Central memory CD8-positive, alpha-beta T cell (primary cell): ENCODE measurements at regions not wholly inside any gene's neighbourhood (a gene's known extent, or its start where the extent isn't known, plus 50 kb on each side); places are given as distances from the start of the nearest gene placed in this dataset.

Experiments
- ATAC-seq: fragments of 150-1000 bp; cut with Tn5 transposase; replicated peaks from 2 replicates; pipeline ENCODE4 v1.10.0; 2022; ENCODE audit warnings: mild to moderate bottlenecking, moderate FRiP score, moderate number of reproducible peaks; ENCODE audit not compliant: poor library complexity, severe bottlenecking; ENCODE audit errors: extremely low read depth
- DNase-seq, 2 donors: peaks; one replicate each; pipeline ENCODE4 v3.0.0; 2021; ENCODE audit warnings: low spot score in 2 of 2
- H3K27ac Mint-ChIP-seq: one replicate; pipeline ENCODE4 v1.8.0; 2022; ENCODE audit warnings: low read depth, mild to moderate bottlenecking, moderate library complexity, mixed read lengths
- H3K27me3 Mint-ChIP-seq: one replicate; pipeline ENCODE4 v1.8.0; 2022; ENCODE audit warnings: mixed read lengths
- H3K36me3 Mint-ChIP-seq: one replicate; pipeline ENCODE4 v1.8.0; 2022; ENCODE audit warnings: mild to moderate bottlenecking, moderate library complexity, mixed read lengths; ENCODE audit not compliant: insufficient read depth
- H3K4me1 Mint-ChIP-seq: one replicate; pipeline ENCODE4 v1.8.0; 2022; ENCODE audit warnings: mixed read lengths
- H3K4me3 Mint-ChIP-seq: one replicate; pipeline ENCODE4 v1.8.0; 2022; ENCODE audit warnings: mild to moderate bottlenecking, moderate library complexity, mixed read lengths
- H3K9me3 Mint-ChIP-seq: one replicate; pipeline ENCODE4 v1.8.0; 2022; ENCODE audit warnings: mixed read lengths

DNA sequence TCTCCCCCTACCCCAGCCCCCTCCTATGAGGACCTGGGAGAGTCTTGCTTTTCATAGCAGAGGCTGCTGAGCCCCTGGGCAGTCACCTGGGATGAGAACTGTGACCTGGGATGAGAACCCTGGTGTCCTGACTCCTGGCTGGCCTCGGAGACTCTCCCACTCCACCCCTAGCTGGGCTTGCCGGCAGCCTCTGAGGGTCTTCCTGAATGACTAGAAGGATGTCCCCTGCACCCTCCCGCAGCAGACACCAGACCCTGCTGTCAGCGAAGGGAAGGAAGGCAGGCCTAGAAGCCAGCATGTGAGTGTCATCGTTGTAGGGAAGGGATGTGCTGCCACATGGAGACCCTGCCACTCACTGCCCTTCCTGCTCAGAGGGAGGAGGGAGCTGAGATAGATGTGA lies 203.4 kb upstream of the ZNF536 start:
- Mint-ChIP-seq H3K9me3 (no peaks in the 10 kb centered on the region), H3K27me3 (no peaks in the 10 kb centered on the region), H3K27ac (no peak overlapping the region), H3K36me3 (no peaks in the 10 kb centered on the region), H3K4me1 (no peaks in the 10 kb centered on the region), H3K4me3 (no peak overlapping the region)
- no peak for ATAC-seq
- no peak for DNase-seq

DNA sequence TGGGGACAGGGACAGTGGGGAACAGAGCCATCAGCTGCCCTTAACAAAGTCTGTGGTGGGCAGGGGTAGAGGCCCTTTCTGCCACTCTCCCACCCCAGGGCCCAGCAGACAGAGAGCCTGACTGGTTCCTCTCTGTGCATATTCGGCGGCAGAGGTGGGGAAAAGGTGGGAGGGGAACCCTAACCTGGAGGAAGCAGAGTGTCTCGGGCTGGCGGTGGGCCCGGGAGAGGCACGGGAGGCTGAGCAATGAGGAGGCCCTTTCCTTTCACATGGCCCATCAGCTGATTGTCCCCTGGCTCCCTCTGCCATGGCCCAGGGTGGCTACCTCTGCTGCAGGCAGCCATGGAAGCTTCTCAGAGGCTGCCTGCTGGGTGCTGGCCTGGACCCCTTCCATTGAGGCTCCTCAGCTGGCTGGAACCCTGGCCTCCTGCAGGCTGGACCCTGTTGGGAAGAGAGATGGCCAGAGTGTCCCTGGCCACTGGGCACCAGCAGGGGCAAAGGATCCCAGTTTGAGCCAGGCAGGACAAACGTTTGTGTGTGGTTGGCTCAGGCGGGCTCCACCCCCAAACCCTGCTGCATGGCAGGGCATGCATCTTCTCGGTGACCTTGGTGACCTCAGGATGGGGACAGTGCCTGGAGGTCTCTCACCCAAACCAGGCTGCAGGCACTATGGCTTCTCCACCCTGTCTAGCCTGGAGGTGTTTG lies 202.8 kb upstream of the ZNF536 start:
- H3K27ac Mint-ChIP-seq: no peak overlapping the region
- no peak for DNase-seq
- no peaks in the 10 kb centered on the region for H3K36me3 Mint-ChIP-seq
- H3K4me3 Mint-ChIP-seq: no peak overlapping the region
- no peak for ATAC-seq
- H3K4me1 Mint-ChIP-seq: no peaks in the 10 kb centered on the region
- H3K27me3 Mint-ChIP-seq: no peaks in the 10 kb centered on the region
- H3K9me3 Mint-ChIP-seq: no peaks in the 10 kb centered on the region

- Mint-ChIP-seq H3K4me1 (no peaks in the 10 kb centered on the region), H3K36me3 (no peaks in the 10 kb centered on the region), H3K9me3 (no peaks in the 10 kb centered on the region), H3K27me3 (no peaks in the 10 kb centered on the region), H3K27ac (no peak overlapping the region), H3K4me3 (no peak overlapping the region)
- no peak for ATAC-seq
- no peak for DNase-seq
Observed at GRCh38 chr19:30170081-30170480, 202.1 kb upstream of the ZNF536 start.

GRCh38 chr19:30170495-30171137 lies 201.6 kb upstream of the ZNF536 start:
- no peak for DNase-seq
- Mint-ChIP-seq H3K4me1 (no peaks in the 10 kb centered on the region), H3K36me3 (no peaks in the 10 kb centered on the region), H3K9me3 (no peaks in the 10 kb centered on the region), H3K4me3 (no peak overlapping the region), H3K27me3 (no peaks in the 10 kb centered on the region), H3K27ac (no peak overlapping the region)
- no peak for ATAC-seq

- Mint-ChIP-seq H3K4me3 (no peak overlapping the region), H3K4me1 (no peaks in the 10 kb centered on the region), H3K27ac (no peak overlapping the region), H3K27me3 (peaks cover 2% of the 10 kb centered on the region), H3K36me3 (no peaks in the 10 kb centered on the region), H3K9me3 (no peaks in the 10 kb centered on the region)
- ATAC-seq: no peak
- no peak for DNase-seq
Observed at GRCh38 chr19:30171138-30171635, 201.0 kb upstream of the ZNF536 start.

DNA sequence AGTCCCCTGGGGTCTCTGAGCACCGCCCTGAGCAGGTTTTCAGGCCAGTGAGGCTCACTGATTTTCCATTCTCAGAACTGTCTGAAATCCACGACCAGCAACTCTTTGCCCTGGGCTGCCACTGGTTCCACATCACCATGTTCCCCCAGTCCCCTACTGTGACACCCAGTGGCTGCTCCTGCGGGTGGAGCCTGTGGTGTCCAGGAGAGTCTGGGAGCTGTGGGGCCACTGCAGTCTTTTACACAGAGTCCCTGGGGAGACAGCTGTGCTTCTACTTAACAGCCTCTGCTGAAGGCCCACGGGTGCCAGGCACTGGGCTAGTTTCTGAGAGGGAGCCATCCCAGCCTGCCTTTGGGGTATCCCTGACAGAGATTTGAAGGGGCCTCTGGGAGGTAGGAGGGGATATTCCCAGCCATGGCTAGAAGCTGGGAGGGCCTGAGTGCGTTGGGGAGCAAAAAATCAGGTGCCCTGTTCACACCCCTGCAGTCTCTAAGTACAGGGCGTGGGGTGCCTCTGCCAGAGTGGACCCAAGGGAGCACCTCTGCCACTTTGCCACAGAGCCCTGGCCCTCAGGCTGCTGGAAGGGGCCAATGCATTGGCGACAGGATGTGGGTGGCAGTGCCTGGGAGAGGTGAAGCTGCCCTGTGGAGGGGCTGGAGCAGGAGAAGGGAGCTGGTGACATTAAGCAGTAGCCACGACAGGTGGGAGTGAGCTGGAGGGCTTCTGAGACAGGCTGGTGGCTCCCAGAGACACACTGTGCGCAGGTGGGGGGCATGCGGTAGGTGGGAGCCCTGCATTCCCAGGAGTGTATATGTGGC lies 200.2 kb upstream of the ZNF536 start:
- Mint-ChIP-seq H3K36me3 (no peaks in the 10 kb centered on the region), H3K4me3 (no peak overlapping the region), H3K4me1 (no peaks in the 10 kb centered on the region), H3K27ac (no peak overlapping the region), H3K27me3 (peaks cover 10% of the 10 kb centered on the region), H3K9me3 (no peaks in the 10 kb centered on the region)
- ATAC-seq (no peak), DNase-seq (no peak)

GRCh38 chr19:30172613-30173242 lies 199.5 kb upstream of the ZNF536 start:
- no peak overlapping the region for H3K27ac Mint-ChIP-seq
- H3K36me3 Mint-ChIP-seq: no peaks in the 10 kb centered on the region
- no peaks in the 10 kb centered on the region for H3K9me3 Mint-ChIP-seq
- no peak overlapping the region for H3K4me3 Mint-ChIP-seq
- H3K4me1 Mint-ChIP-seq: no peaks in the 10 kb centered on the region
- DNase-seq: no peak
- no peak for ATAC-seq
- peaks cover 17% of the 10 kb centered on the region for H3K27me3 Mint-ChIP-seq

DNA sequence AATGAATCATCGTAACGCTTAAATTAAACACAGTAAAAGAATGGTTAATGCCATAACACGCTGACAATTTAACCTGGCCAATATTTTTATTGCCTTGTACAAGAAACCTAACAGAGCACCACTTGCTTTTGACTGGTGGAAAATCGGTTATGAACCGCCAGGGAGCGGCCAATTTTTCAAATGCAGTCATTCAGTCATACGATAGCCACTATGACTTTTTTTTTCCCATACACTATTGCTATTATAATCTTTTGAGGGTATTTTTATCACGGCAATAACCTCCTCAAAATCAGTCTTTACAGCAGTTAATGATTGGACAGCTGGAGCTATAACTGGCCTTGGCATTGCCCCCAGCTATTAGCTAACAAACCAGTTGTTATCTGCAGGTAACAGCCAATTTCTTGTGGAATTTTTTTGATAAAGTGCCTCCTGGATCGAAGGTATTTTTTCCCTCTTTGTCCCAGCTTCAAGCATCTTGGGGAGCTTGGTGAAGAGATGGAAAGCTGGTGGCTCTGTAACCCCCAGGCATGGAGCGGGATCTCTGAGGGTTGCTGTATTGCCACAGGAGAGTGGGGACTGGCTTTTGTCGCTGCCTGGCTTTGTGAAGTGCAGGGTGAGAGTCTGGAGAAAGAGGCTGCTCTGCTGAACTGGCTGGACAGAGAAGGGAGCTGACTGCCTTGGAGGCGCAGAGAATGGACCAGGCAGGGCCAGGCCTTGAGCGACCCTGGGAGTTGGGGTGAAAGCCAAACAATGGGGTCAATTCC lies 198.4 kb upstream of the ZNF536 start:
- Mint-ChIP-seq H3K36me3 (no peaks in the 10 kb centered on the region), H3K27ac (no peak overlapping the region), H3K9me3 (no peaks in the 10 kb centered on the region), H3K27me3 (peaks cover 27% of the 10 kb centered on the region), H3K4me3 (no peak overlapping the region), H3K4me1 (no peaks in the 10 kb centered on the region)
- no peak for ATAC-seq
- DNase-seq: no peak

- ATAC-seq: no peak
- H3K36me3 Mint-ChIP-seq: no peaks in the 10 kb centered on the region
- H3K4me3 Mint-ChIP-seq: no peak overlapping the region
- H3K27ac Mint-ChIP-seq: no peak overlapping the region
- H3K27me3 Mint-ChIP-seq: peaks cover 33% of the 10 kb centered on the region
- no peaks in the 10 kb centered on the region for H3K4me1 Mint-ChIP-seq
- peaks cover 2% of the 10 kb centered on the region for H3K9me3 Mint-ChIP-seq
- DNase-seq: no peak
Observed at GRCh38 chr19:30174357-30174645, 197.9 kb upstream of the ZNF536 start.

GRCh38 chr19:30174791-30175190 lies 197.4 kb upstream of the ZNF536 start:
- H3K27ac Mint-ChIP-seq: no peak overlapping the region
- peaks cover 38% of the 10 kb centered on the region for H3K27me3 Mint-ChIP-seq
- no peaks in the 10 kb centered on the region for H3K36me3 Mint-ChIP-seq
- no peak overlapping the region for H3K4me3 Mint-ChIP-seq
- DNase-seq: no peak
- peaks cover 7% of the 10 kb centered on the region for H3K9me3 Mint-ChIP-seq
- no peaks in the 10 kb centered on the region for H3K4me1 Mint-ChIP-seq
- ATAC-seq: no peak

GRCh38 chr19:30175987-30176386 lies 196.2 kb upstream of the ZNF536 start:
- ATAC-seq: no peak
- no peak for DNase-seq
- H3K27ac Mint-ChIP-seq: no peak overlapping the region
- H3K9me3 Mint-ChIP-seq: peaks cover 8% of the 10 kb centered on the region
- H3K36me3 Mint-ChIP-seq: no peaks in the 10 kb centered on the region
- no peaks in the 10 kb centered on the region for H3K4me1 Mint-ChIP-seq
- no peak overlapping the region for H3K4me3 Mint-ChIP-seq
- H3K27me3 Mint-ChIP-seq: peaks cover 40% of the 10 kb centered on the region

DNA sequence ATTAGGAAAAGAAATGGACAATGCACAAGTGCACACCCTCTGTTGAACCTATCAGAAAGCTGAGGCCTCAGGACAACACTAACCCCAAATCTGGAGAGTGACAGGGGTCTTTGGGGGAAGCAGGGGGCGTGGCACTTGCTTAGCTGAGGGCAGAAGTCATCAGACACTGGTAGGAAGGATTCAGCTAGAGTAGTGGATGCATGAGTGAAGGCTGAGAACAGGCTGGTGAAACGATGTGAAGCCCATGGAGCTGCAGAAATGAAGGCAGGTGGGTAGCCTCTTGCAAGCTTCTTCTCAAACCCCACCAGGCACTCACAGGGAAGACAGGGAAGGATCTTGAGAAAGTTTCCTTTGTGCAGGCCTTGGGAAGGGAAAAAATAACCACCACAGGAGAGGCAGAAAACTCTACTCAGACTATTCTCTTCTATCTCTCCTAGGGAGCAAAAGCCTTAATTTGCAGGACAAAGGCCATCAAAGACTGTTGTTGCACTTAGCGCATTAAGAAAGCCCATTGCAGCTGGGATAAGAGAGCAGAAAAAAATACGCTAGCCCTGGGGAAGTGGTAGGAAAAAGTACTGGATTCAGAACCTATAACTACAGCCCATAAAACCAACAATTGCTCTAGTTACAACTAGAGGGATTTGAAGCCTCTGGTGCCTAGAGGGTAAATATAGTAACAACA lies 193.3 kb upstream of the ZNF536 start:
- ATAC-seq (no peak), DNase-seq (no peak)
- H3K27me3 Mint-ChIP-seq: peaks cover 40% of the 10 kb centered on the region
- peaks cover 20% of the 10 kb centered on the region for H3K9me3 Mint-ChIP-seq
- H3K4me3 Mint-ChIP-seq: no peak overlapping the region
- no peaks in the 10 kb centered on the region for H3K4me1 Mint-ChIP-seq
- H3K36me3 Mint-ChIP-seq: no peaks in the 10 kb centered on the region
- H3K27ac Mint-ChIP-seq: no peak overlapping the region
